HG02870 (cell line): ENCODE measurements at regions not wholly inside any gene's neighbourhood (a gene's known extent, or its start where the extent isn't known, plus 50 kb on each side); places are given as distances from the start of the nearest gene placed in this dataset.
"Not testable (repeated sequence)": the region's sequence is repeated elsewhere in the genome, so short reads cannot be mapped to it uniquely, and the experiment has no call there.

Experiments used
- ATAC-seq: cut with Tn5 transposase; IDR thresholded peaks from one replicate; pipeline ENCODE4 v1.9.1; 2021; ENCODE audit warnings: mild to moderate bottlenecking, moderate library complexity; ENCODE audit not compliant: unreplicated experiment

DNA sequence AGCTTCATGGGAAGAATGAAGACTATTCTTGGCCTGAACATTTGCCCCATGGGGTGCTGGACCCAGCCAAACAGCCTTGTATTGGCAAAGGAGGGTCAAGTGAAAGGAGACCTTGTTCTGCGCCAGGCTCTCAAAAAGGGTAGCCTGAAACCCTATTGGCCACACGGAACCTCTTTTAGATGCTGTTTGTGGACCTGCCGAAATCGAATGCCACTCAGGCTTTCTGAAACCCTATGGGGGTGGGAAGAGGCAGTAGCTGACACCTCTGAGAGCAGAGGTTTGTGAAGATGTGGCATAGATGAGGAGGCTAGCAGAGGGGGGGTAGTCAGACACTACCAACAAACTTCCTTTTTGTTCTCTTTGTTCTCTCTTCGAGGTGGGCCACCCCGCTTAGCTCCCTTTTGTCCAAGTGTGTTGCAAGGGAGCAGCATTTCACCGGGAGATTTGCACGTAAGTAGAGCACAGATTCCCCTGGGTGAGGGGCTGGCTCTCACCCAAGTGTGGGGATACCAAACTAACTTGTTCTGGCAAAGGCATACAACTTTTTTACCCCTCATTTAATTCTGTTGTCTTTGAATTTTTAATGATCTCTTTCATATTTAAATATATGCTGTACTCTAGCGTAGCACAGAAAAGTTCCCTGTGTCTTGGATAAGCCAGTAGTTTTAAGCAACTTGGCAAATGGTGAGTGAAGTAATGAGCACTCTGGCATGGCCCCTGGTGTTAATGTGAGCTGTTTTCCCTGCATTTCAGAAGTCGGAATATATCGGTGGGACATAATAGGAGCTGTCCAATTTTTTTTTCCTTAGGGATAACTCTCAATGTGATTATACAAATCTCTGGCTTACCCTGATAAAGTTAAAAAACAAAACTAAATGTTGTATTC is 107.7 kb downstream of the SEPTIN7 start:
- no peak for ATAC-seq

GRCh38 chr7:35909870-35910357 is 109.1 kb downstream of the SEPTIN7 start:
- ATAC-seq, result no peak

- ATAC-seq, result not testable (repeated sequence)
Observed at GRCh38 chr7:35910621-35911020, 109.8 kb downstream of the SEPTIN7 start.

- ATAC-seq, result not testable (repeated sequence)
Observed at GRCh38 chr7:35913350-35913749, 112.5 kb downstream of the SEPTIN7 start.

DNA sequence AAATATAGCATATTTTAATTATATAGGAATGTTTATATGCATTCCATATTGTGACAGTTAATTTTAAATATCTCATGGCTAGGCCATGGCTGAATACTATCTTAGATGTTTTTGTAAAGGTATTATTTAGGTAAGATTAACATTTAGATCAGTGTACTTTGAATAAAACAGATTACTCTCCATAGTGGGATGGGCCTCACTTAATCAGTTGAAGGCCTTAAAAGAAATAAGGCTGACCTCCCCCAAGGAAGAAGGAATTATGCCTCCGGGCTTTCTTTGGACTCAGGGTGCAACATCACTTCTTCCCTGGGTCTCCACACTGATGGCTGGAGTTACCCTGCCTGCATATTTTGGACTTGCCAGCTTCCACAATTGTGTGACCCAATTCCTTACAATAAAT is 113.4 kb downstream of the SEPTIN7 start:
- not testable (repeated sequence) for ATAC-seq

DNA sequence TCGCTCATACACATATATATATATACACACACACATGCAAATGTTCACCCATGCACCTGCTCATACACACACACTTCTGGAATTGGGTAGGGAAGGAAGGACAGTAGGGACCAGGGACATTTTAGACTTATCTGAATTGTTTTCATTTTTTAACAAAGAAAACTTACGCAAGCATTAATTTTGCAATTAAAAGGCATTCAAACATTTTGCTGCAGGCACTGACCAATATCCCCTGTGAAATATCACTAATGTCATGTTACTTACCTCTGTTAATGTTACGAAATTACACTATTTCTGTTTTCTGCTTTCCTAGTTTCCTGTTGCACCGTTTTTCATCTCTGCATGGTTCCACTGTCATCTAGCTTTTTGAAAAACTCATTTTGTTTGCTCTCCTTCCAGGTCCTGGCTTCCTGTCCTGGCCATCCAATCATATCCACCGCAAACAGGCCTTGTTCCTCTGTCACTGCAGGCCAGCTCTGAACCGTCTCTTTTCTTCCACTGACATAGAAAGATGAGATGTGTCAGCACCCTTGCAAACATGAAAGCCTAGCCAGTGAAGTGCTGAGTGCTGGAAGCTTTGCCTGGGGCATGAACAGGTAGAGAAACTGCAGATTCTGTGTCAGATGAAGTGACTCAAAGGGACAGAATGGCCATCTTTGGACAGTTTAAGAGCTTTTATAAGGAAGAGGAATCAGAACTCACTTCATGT is 114.5 kb downstream of the SEPTIN7 start:
- ATAC-seq, result not testable (repeated sequence)

- not testable (repeated sequence) for ATAC-seq
Observed at GRCh38 chr7:35918217-35918616, 117.4 kb downstream of the SEPTIN7 start.

DNA sequence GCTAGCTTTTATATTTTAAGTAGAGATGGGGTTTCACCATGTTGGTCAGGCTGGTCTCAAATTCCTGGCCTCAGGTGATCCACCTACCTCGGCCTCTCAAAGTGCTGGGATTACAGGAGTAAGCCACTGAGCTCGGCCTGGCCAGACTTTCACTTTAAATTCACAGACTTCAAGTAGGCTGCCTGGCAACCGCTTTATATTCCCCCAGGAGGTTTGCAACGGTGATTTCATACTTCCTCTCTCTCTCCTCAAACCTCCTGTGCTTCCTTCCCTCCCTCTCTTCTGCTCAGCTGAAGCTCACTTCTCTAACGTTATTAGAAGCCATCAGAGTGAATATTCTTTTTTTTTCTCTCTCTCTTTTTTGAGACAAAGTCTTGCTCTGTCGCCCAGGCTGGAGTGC is 118.8 kb downstream of the SEPTIN7 start:
- ATAC-seq, result not testable (repeated sequence)

DNA sequence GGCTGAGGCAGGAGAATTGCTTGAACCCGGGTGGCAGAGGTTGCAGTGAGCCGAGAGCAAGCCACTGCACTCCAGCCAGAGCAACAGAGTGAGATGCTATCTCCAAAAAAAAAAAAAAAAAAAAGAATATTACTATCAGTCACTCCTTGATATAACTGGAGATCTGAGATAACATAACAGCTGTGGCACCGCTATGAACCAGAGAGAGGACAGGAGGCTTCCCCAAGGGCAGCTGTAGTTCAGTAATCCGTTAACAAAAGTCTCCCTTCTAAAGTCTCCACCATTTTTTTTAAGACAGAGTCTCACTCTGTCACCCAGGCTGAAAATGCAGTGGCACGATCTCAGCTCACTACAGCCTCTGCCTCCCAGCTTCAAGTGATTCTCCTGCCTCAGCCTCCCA is 120.5 kb downstream of the SEPTIN7 start:
- ATAC-seq, result not testable (repeated sequence)

GRCh38 chr7:35924668-35925067 is 123.8 kb downstream of the SEPTIN7 start:
- not testable (repeated sequence) for ATAC-seq

DNA sequence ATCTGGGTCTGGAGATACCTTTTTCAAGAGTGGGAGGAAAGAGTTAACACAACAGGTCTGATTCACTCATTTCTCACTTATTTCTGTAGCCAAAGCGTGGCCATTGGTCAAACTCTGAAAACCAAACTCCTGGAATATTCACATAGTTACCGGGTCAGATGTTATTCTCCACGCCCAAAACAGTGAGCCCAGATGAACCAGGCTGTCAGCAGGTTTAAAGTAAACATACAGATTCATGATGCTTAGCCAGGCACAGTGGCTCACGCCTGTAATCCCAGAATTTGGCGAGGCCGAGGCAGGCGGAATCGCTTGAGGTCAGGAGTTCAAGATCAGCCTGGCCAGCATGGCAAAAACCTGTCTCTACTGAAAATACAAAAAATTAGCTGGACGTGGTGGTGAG is 126.1 kb downstream of the SEPTIN7 start:
- ATAC-seq, result not testable (repeated sequence)

DNA sequence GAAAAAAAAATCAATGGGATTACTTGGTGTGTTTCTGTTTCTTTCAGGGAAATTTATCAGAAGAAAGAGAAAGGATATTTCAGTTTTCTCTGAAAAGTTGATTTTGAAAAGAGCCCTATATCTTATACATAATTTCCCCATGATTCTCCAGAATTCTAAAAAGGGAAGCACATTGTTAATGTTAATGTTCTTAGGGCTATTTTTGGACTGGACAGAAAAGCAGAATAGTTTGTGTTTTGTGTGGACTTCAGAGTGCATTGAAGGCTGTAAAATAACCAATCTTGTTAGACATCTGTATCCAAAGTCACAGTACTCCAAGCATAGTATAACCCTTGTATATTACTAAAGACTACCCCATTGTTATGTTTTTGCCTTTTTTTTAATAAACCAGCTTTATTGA is 130.3 kb downstream of the SEPTIN7 start:
- ATAC-seq, result not testable (repeated sequence)

DNA sequence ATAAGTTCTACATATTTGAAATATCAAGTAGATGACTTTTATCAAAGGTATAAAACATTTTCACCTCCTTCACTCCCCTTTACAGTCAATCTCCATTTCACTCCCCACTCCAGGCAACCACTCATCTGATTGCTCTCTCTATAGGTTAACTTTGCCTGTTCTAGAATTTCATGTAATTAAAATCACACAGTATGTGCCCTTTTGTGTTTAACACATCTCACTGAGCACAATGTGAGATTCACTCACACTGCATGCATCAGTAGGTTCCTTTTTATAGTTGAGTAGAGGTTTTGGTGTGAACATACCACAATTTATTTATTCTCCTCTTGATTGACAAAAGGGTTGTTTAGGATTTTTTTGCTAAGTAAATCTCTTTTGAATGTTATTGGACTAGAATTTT is 130.7 kb downstream of the SEPTIN7 start:
- ATAC-seq, result not testable (repeated sequence)

DNA sequence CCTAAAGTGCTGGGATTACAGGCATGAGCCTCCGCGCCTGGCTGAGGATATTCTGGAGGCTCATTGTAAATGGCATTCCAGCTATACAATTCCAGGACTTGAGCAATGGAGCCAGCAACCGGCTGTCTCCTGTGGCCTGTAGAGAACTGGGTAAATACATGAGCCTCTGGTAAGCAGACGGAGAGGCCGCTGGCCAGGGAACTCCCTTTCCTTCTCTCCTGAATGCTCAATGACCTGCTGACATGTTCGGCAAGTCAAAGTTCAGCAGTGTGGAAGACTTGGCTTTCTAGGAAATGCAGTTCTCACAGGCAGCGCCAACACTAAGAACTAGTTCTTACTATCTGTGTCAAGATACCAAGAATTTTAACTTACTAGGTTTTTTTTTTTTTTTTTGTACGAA is 139.8 kb downstream of the SEPTIN7 start:
- ATAC-seq, result not testable (repeated sequence)

DNA sequence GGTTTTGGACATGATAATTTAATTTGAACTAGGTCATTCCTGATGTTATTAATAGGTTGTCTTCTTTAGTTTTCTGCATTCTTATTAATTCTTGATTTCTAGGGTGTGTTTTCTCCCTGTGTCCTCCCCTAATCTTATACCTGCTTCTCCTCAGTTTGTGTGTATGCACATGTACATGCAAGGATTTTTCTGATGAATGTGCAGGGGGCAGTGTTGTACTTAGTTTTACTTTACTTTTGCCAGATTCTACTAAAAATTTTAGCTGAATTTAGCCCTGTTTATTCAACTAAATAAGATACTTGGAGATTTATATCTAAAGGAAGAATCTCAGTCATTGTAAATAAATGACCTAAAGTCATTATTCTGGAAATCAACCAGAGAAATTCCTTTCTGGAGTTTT is 144.8 kb downstream of the SEPTIN7 start:
- not testable (repeated sequence) for ATAC-seq

GRCh38 chr7:35955735-35956134 is 154.9 kb downstream of the SEPTIN7 start:
- not testable (repeated sequence) for ATAC-seq

- ATAC-seq, result not testable (repeated sequence)
Observed at GRCh38 chr7:35956988-35957387, 156.1 kb downstream of the SEPTIN7 start.

DNA sequence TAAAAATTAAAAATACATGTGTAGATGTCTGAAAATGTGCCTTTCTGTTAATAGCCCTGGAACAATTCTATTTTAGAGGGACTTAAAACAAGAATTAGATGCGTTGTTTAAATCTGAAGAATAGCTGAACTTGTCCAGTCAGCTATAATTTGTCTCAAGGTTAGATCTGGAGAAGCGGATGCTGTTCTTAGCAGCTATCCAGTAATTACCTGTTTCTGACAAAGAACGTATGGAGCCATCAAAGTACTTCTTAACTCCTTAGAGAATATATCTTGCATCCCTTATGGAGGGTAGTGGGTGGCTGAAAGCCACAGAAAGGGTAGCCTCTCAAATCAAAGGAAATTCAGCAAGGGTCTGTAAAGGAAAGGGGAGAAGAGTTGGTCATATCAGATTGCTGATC is 160.4 kb downstream of the SEPTIN7 start:
- not testable (repeated sequence) for ATAC-seq

DNA sequence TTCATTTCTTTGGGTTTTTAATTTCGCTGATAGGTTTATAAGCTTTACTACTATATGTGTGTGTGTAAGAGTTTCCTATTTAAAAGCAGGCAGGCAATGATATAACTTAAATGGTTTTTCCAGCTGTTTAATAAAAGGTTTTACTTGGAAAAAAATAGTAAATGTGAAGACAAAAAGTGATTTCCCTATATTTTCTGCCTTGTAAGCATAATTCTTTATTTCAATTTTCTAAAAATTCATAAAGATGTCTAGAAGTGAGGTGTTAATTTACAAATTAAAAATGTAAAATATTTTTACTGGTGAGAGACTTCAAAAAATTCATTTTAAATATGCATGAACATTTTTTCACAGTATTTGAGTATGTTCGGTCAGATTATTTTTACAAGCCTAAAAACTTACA is 161.8 kb downstream of the SEPTIN7 start:
- ATAC-seq, result not testable (repeated sequence)

- ATAC-seq, result no peak
Observed at GRCh38 chr7:35967366-35968139, 166.7 kb downstream of the SEPTIN7 start.
